HepG2 (cell line): ENCODE measurements at regions not wholly inside any gene's neighbourhood (a gene's known extent, or its start where the extent isn't known, plus 50 kb on each side); places are given as distances from the start of the nearest gene placed in this dataset.
A peak's percentile ranks its signal among the peaks of the same experiment; 100 is the strongest.

Source experiments
- ATAC-seq: fragments of 200-7000 bp; cut with Tn5 transposase; 3 replicates; pipeline ENCODE4 v1.9.1; 2020; ENCODE audit warnings: mild to moderate bottlenecking, moderate library complexity
- BruUV-seq: library from RNA; stranded (reverse); fragments of 400-500 nt; replicated peaks from 2 replicates; lab custom pipeline; 2021; lab: Mats Ljungman, UMichigan
- CTCF ChIA-PET: fragments of 300-600 bp; formaldehyde crosslinking; extraction: SDS; loops from one replicate; lab custom pipeline; 2021; ENCODE audit warnings: low total read pairs, inconsistent platforms, low intra/inter-chr PET ratio; lab: Yijun Ruan, JAX
- POLR2A ChIA-PET: fragments of 350-600 bp; sonication (Branson Sonifier 250); formaldehyde crosslinking; loops from one replicate; lab custom pipeline; 2020; ENCODE audit warnings: antibody characterized with exemption, inconsistent platforms; lab: Yijun Ruan, JAX
- DNase-seq: peaks from one replicate; pipeline ENCODE4 v3.0.0-alpha.2; 2015; ENCODE audit warnings: low spot score
- FAIRE-seq: peaks from 3 replicates; lab custom pipeline; 2011; peaks lifted over from hg19 to GRCh38; lab: Jason Lieb, UNC
- H2AFZ ChIP-seq: one replicate; pipeline ENCODE4 v1.6.1; 2011; ENCODE audit warnings: low read length, inconsistent platforms
- H3K27ac ChIP-seq: fragments of 300-600 bp; 3 replicates; pipeline ENCODE4 v1.8.0; 2011; ENCODE audit warnings: mixed run types, mild to moderate bottlenecking, mixed read lengths, low read length, inconsistent platforms; ENCODE audit not compliant: insufficient read depth; ENCODE audit errors: extremely low read length
- H3K27me3 ChIP-seq, 2 experiments: fragments of 200-600 bp in 1 of 2; 2 replicates in 1 of 2; 3 replicates in 1 of 2; pipeline versions ENCODE4 v1.6.0 to v1.8.0; 2011; ENCODE audit warnings: low read length in 2 of 2, mild to moderate bottlenecking in 2 of 2, moderate library complexity in 2 of 2, inconsistent platforms in 1 of 2; ENCODE audit not compliant: insufficient read depth in 2 of 2, control insufficient read depth in 1 of 2
- H3K36me3 ChIP-seq, 2 experiments: fragments of 200-600 bp in 1 of 2; replicated peaks in 1 of 2; 2 replicates in 1 of 2; 3 replicates in 1 of 2; pipeline versions ENCODE4 v1.5.1 to v1.8.0; 2011; ENCODE audit warnings: low read length in 2 of 2, inconsistent platforms in 1 of 2; ENCODE audit not compliant: insufficient read depth in 2 of 2, control insufficient read depth in 1 of 2
- H3K4me1 ChIP-seq: 2 replicates; pipeline ENCODE4 v1.5.1; 2012; ENCODE audit warnings: low read length, inconsistent platforms; ENCODE audit not compliant: insufficient read depth
- H3K4me2 ChIP-seq: 2 replicates; pipeline ENCODE4 v1.6.0; 2011; ENCODE audit warnings: low read depth, low read length, inconsistent platforms
- H3K4me3 ChIP-seq, 3 experiments: fragments of 200-600 bp in 1 of 3; sonication (generic), shearing (Covaris generic) in 1 of 3; replicated peaks in 1 of 3; 2 replicates each; pipeline ENCODE4 v1.5.1; 2011 to 2016; ENCODE audit warnings: low read length in 3 of 3, inconsistent platforms in 2 of 3, low read depth in 2 of 3, mild to moderate bottlenecking in 2 of 3, control low read depth in 1 of 3, mixed read lengths in 1 of 3; ENCODE audit not compliant: insufficient read depth in 1 of 3
- H3K79me2 ChIP-seq: one replicate; pipeline ENCODE4 v1.6.1; 2011; ENCODE audit warnings: low read length, inconsistent platforms; ENCODE audit not compliant: insufficient read depth
- H3K9ac ChIP-seq: 2 replicates; pipeline ENCODE4 v1.6.0; 2011; ENCODE audit warnings: mild to moderate bottlenecking, low read depth, low read length, inconsistent platforms; ENCODE audit not compliant: insufficient read depth
- H3K9me3 ChIP-seq: 2 replicates; pipeline ENCODE4 v1.5.1; 2012; ENCODE audit warnings: mild to moderate bottlenecking, low read length
- H4K20me1 ChIP-seq: 2 replicates; pipeline ENCODE4 v1.6.0; 2011; ENCODE audit warnings: inconsistent platforms, mild to moderate bottlenecking, low read length, moderate library complexity; ENCODE audit not compliant: insufficient read depth
- CTCF ChIP-seq: sonication (generic); formaldehyde crosslinking; IDR thresholded peaks from 2 replicates; pipeline ENCODE4 v1.5.0; 2020; ENCODE audit warnings: mild to moderate bottlenecking, missing genetic modification reagents, moderate library complexity
- HNRNPK ChIP-seq: fragments of 200-400 bp; formaldehyde crosslinking; IDR thresholded peaks from 2 replicates; pipeline ENCODE4 v1.6.1; 2018; ENCODE audit warnings: low read length, low read depth, moderate library complexity, mild to moderate bottlenecking; ENCODE audit not compliant: poor library complexity, severe bottlenecking
- IRF1 ChIP-seq: sonication (generic); formaldehyde crosslinking; IDR thresholded peaks from 2 replicates; pipeline ENCODE4 v1.4.0; 2020; ENCODE audit warnings: low read depth, mild to moderate bottlenecking, missing genetic modification reagents
- NR2F6 ChIP-seq, 2 experiments: IDR thresholded peaks; 2 replicates each; pipeline ENCODE4 v1.6.1; 2016; ENCODE audit warnings: antibody characterized with exemption in 1 of 2, mild to moderate bottlenecking in 1 of 2
- RAD21 ChIP-seq: fragments of 450-650 bp; formaldehyde crosslinking; IDR thresholded peaks from 2 replicates; pipeline ENCODE4 v1.5.0; 2020; ENCODE audit warnings: mild to moderate bottlenecking
- RFX1 ChIP-seq: fragments of 450-650 bp; IDR thresholded peaks from 2 replicates; pipeline ENCODE4 v1.6.1; 2017
- SMC3 ChIP-seq: IDR thresholded peaks from 2 replicates; pipeline ENCODE4 v1.6.1; 2011; ENCODE audit warnings: low read length, improper control_type of control experiment
- STAG1 ChIP-seq: sonication (generic); formaldehyde crosslinking; IDR thresholded peaks from 2 replicates; pipeline ENCODE4 v1.4.0; 2020; ENCODE audit warnings: missing genetic modification reagents
- ZNF451 ChIP-seq: sonication (generic); formaldehyde crosslinking; IDR thresholded peaks from 2 replicates; pipeline ENCODE4 v1.5.0; 2020; ENCODE audit warnings: mild to moderate bottlenecking, missing genetic modification reagents
- ZNF639 ChIP-seq: conservative IDR thresholded peaks from 2 replicates; pipeline ENCODE4 v1.6.1; 2018; ENCODE audit warnings: missing genetic modification reagents
- WGBS: methylation state at CpG from one replicate; pipeline ENCODE4 v1.1.6; 2017; ENCODE audit warnings: low lambda C conversion rate; 5-methylcytosine and 5-hydroxymethylcytosine counted together
- in situ Hi-C: cut with HindIII; loops from 2 replicates; pipeline ENCODE4 v1.10.0; 2017; ENCODE audit warnings: low pct_unique_long_range_greater_than_20kb; ENCODE audit not compliant: extremely low pct_ligation_motif_present
- intact Hi-C: fragments of 100-400 bp; cut with micrococcal nuclease; formaldehyde crosslinking; loops from one replicate; pipeline ENCODE4 v1.10.0; 2022; ENCODE audit not compliant: unreplicated experiment

- no peaks in the 10 kb centered on the region for H3K79me2 ChIP-seq
- H3K27ac ChIP-seq, result no peak overlapping the region
- H3K4me1 ChIP-seq, result no peaks in the 10 kb centered on the region; the same call in 1 of the 2 replicates
- FAIRE-seq, result no peak
- intact Hi-C loops (no loop called here), in situ Hi-C loops (no loop called here)
- H2AFZ ChIP-seq, result no peak overlapping the region
- no peaks in the 10 kb centered on the region for H3K9me3 ChIP-seq
- no TSS peak for BruUV-seq
- no peak overlapping the region for H3K9ac ChIP-seq
- ChIA-PET CTCF (no interaction called here), POLR2A (no interaction called here)
- DNase-seq, result no peak
- no peak overlapping the region for H3K4me2 ChIP-seq
- H3K36me3 ChIP-seq, result no peaks in the 10 kb centered on the region
- H3K4me3 ChIP-seq, result no peak overlapping the region
- no peaks in the 10 kb centered on the region for H4K20me1 ChIP-seq
- no peak for ATAC-seq
- TF ChIP-seq ZNF639 (CRISPR knock-in tag), result no peak
- TF ChIP-seq HNRNPK, result no peak
- no peak for TF ChIP-seq IRF1 (CRISPR knock-in tag)
- TF ChIP-seq RFX1, result no peak
- H3K27me3 ChIP-seq, result peaks cover 0 to 2% of the 10 kb centered on the region in 2 experiments; a peak in 3 of 5 replicates
Measured at GRCh38 chr5:93255796-93256195, 325.2 kb downstream of the NR2F1-AS1 start.

GRCh38 chr5:93252165-93252564 is 328.9 kb downstream of the NR2F1-AS1 start:
- BruUV-seq, result no TSS peak
- in situ Hi-C loops (no loop called here), intact Hi-C loops (no loop called here)
- FAIRE-seq (no peak), DNase-seq (peak; percentile 35), ATAC-seq (peak; percentile 88)
- POLR2A ChIA-PET, result no interaction called here
- no peaks in the 10 kb centered on the region for H4K20me1 ChIP-seq
- H3K27me3 ChIP-seq, result no peaks in the 10 kb centered on the region; a peak in 2 of 5 replicates
- H3K4me3 ChIP-seq, result no peak overlapping the region
- H3K9me3 ChIP-seq, result no peaks in the 10 kb centered on the region
- no peak overlapping the region for H2AFZ ChIP-seq
- no peaks in the 10 kb centered on the region for H3K79me2 ChIP-seq
- H3K4me2 ChIP-seq, result no peak overlapping the region
- H3K27ac ChIP-seq, result no peak overlapping the region
- TF ChIP-seq CTCF (CRISPR knock-in tag), result peak; percentile 53
- peak; percentile 85 for TF ChIP-seq STAG1
- TF ChIP-seq RAD21 (CRISPR knock-in tag), result 0 out of 2 replicates have a peak, but pooled peaks have one; percentile 9
- TF ChIP-seq SMC3, result peak; percentile 28; the same call in 1 of the 2 replicates
- TF ChIP-seq NR2F6 (IDR thresholded peaks at IDR 0.05), result no peak
- peak; percentile 30; the same call in 1 of the 2 replicates for TF ChIP-seq NR2F6 (CRISPR knock-in tag; IDR thresholded peaks at IDR 0.05)
- TF ChIP-seq ZNF451 (CRISPR knock-in tag), result no peak
- no peaks in the 10 kb centered on the region for H3K36me3 ChIP-seq
- no peak overlapping the region for H3K9ac ChIP-seq
- peaks cover 29% of the 10 kb centered on the region for H3K4me1 ChIP-seq
- CTCF ChIA-PET, result no interaction called here
- 55% methylated on average over 4 of the region's 4 CpGs for WGBS
